HG03469 (cell line): ENCODE measurements at regions not wholly inside any gene's neighbourhood (a gene's known extent, or its start where the extent isn't known, plus 50 kb on each side); places are given as distances from the start of the nearest gene placed in this dataset.

Source experiments
- ATAC-seq: cut with Tn5 transposase; IDR thresholded peaks from one replicate; pipeline ENCODE4 v1.9.1; 2021; ENCODE audit warnings: mild to moderate bottlenecking, moderate library complexity, moderate number of reproducible peaks; ENCODE audit not compliant: unreplicated experiment

GRCh38 chr1:99565606-99566289 lies 80.2 kb upstream of the PALMD start:
- ATAC-seq: no peak

GRCh38 chr1:99566290-99567021 lies 79.5 kb upstream of the PALMD start:
- no peak for ATAC-seq

- no peak for ATAC-seq
Observed at GRCh38 chr1:99570486-99571089, 75.3 kb upstream of the PALMD start.

GRCh38 chr1:99571092-99571734 lies 74.7 kb upstream of the PALMD start:
- no peak for ATAC-seq

- ATAC-seq: no peak
Observed at GRCh38 chr1:99573431-99574217, 72.3 kb upstream of the PALMD start.

- ATAC-seq: no peak
Observed at GRCh38 chr1:99577313-99577712, 68.6 kb upstream of the PALMD start.

GRCh38 chr1:99579691-99580172 lies 66.2 kb upstream of the PALMD start:
- no peak for ATAC-seq

GRCh38 chr1:99580451-99580850 lies 65.5 kb upstream of the PALMD start:
- no peak for ATAC-seq

GRCh38 chr1:99587008-99587407 lies 58.9 kb upstream of the PALMD start:
- ATAC-seq: no peak

- ATAC-seq: no peak
Observed at GRCh38 chr1:99589186-99589636, 56.7 kb upstream of the PALMD start.

- ATAC-seq: no peak
Observed at GRCh38 chr1:99590578-99591209, 55.2 kb upstream of the PALMD start.

- no peak for ATAC-seq
Observed at GRCh38 chr1:99591886-99592285, 54.0 kb upstream of the PALMD start.

GRCh38 chr1:99594205-99594604 lies 51.7 kb upstream of the PALMD start:
- ATAC-seq: no peak

GRCh38 chr1:99595041-99595440 lies 50.9 kb upstream of the PALMD start:
- no peak for ATAC-seq

GRCh38 chr1:99595441-99595840 lies 50.5 kb upstream of the PALMD start:
- no peak for ATAC-seq
